ENCODE measurements at regions not wholly inside any gene's neighbourhood (a gene's known extent, or its start where the extent isn't known, plus 50 kb on each side); places are given as distances from the start of the nearest gene placed in this dataset.

GRCh38 chr13:30831515-30831914 is 74.6 kb upstream of the MEDAG start:
- TF ChIP-seq CTCF (IDR thresholded peaks at IDR 0.05) (no peak), POLR2A (IDR thresholded peaks at IDR 0.05) (no peak), POLR2AphosphoS5 (IDR thresholded peaks at IDR 0.05) (no peak)

Measured in upper lobe of left lung (tissue), 4 donors.